PC-9 (cell line): ENCODE measurements at regions not wholly inside any gene's neighbourhood (a gene's known extent, or its start where the extent isn't known, plus 50 kb on each side); places are given as distances from the start of the nearest gene placed in this dataset.

Source experiments
- BruUV-seq: library from RNA; stranded (reverse); fragments of 400-500 nt; replicated peaks from 2 replicates; lab custom pipeline; 2021; lab: Mats Ljungman, UMichigan
- CTCF ChIA-PET: fragments of 300-600 bp; sonication (Branson Sonifier 250); formaldehyde crosslinking; loops from one replicate; lab custom pipeline; 2022; ENCODE audit warnings: antibody characterized with exemption; lab: Charles Lee
- POLR2A ChIA-PET: fragments of 300-600 bp; sonication (Branson Sonifier 250); formaldehyde crosslinking; loops from one replicate; lab custom pipeline; 2022; ENCODE audit warnings: antibody characterized with exemption; ENCODE audit not compliant: unreplicated experiment; lab: Charles Lee
- DNase-seq, 2 experiments: peaks; one replicate each; pipeline versions ENCODE4 v3.0.0 to v3.0.0-alpha.2; 2015 to 2022; ENCODE audit warnings: mixed read lengths in 1 of 2
- H2AFZ ChIP-seq: fragments of 200-600 bp; sonication (generic); 2 replicates; pipeline ENCODE4 v1.8.1; 2017; ENCODE audit warnings: antibody characterized with exemption
- H3F3A ChIP-seq: fragments of 200-600 bp; sonication (generic); 2 replicates; pipeline ENCODE4 v1.8.1; 2017; ENCODE audit warnings: antibody characterized with exemption, mild to moderate bottlenecking, low read depth; ENCODE audit not compliant: insufficient read depth
- H3K27ac ChIP-seq: fragments of 200-600 bp; sonication (generic); 2 replicates; pipeline ENCODE4 v1.6.1; 2016; ENCODE audit warnings: mixed run types
- H3K27me3 ChIP-seq: fragments of 200-600 bp; sonication (generic); 2 replicates; pipeline ENCODE4 v1.6.1; 2016; ENCODE audit warnings: low read depth, mixed run types; ENCODE audit not compliant: insufficient read depth
- H3K36me3 ChIP-seq: fragments of 200-600 bp; sonication (generic); 2 replicates; pipeline ENCODE4 v1.6.1; 2016; ENCODE audit warnings: low read depth, mixed run types
- H3K4me1 ChIP-seq: fragments of 200-600 bp; sonication (generic); replicated peaks from 2 replicates; pipeline ENCODE4 v1.6.1; 2016; ENCODE audit warnings: mixed run types; ENCODE audit not compliant: insufficient read depth
- H3K4me2 ChIP-seq: fragments of 200-600 bp; sonication (generic); 2 replicates; pipeline ENCODE4 v1.6.1; 2017; ENCODE audit warnings: mixed run types
- H3K4me3 ChIP-seq: fragments of 200-600 bp; sonication (generic); 2 replicates; pipeline ENCODE4 v1.6.1; 2016; ENCODE audit warnings: mixed run types
- H3K79me2 ChIP-seq: fragments of 200-600 bp; sonication (generic); 2 replicates; pipeline ENCODE4 v1.6.1; 2017; ENCODE audit warnings: low read depth, mixed run types
- H3K9me2 ChIP-seq: fragments of 200-600 bp; sonication (generic); 2 replicates; pipeline ENCODE4 v1.8.1; 2017; ENCODE audit warnings: mild to moderate bottlenecking; ENCODE audit not compliant: insufficient read depth
- H3K9me3 ChIP-seq: fragments of 200-600 bp; sonication (generic); 2 replicates; pipeline ENCODE4 v1.8.1; 2016; ENCODE audit warnings: low read depth; ENCODE audit not compliant: insufficient read depth
- H4K20me1 ChIP-seq: fragments of 200-600 bp; sonication (generic); 2 replicates; pipeline ENCODE4 v1.8.1; 2017; ENCODE audit not compliant: insufficient read depth
- CTCF ChIP-seq: fragments of 200-600 bp; sonication (generic); conservative IDR thresholded peaks from 2 replicates; pipeline ENCODE4 v1.6.1; 2017; ENCODE audit warnings: mixed run types, antibody characterized with exemption, mild to moderate bottlenecking, moderate library complexity
- EZH2 ChIP-seq: fragments of 200-600 bp; sonication (generic); IDR thresholded peaks from 2 replicates; pipeline ENCODE4 v1.8.0; 2017; ENCODE audit warnings: antibody characterized with exemption, low read depth
- intact Hi-C: fragments of 100-400 bp; cut with micrococcal nuclease; formaldehyde crosslinking; loops from one replicate; pipeline ENCODE4 v1.10.0; 2022; ENCODE audit not compliant: unreplicated experiment

GRCh38 chr14:83170165-83170564 lies 1636.5 kb upstream of the SEL1L start:
- ChIA-PET CTCF (no interaction called here), POLR2A (no interaction called here)
- DNase-seq = no peak
- H3K36me3 ChIP-seq = no peaks in the 10 kb centered on the region
- no peaks in the 10 kb centered on the region for H3K27me3 ChIP-seq
- intact Hi-C loops = no loop called here
- no peak for TF ChIP-seq EZH2
- TF ChIP-seq CTCF = no peak
- H3K27ac ChIP-seq = no peak overlapping the region
- H3K79me2 ChIP-seq = no peaks in the 10 kb centered on the region
- H3K4me3 ChIP-seq = no peak overlapping the region
- no peaks in the 10 kb centered on the region for H3K4me1 ChIP-seq
- no peaks in the 10 kb centered on the region; the same call in 1 of the 2 replicates for H3K9me3 ChIP-seq
- no peak overlapping the region for H2AFZ ChIP-seq
- BruUV-seq = no TSS peak
- H3K9me2 ChIP-seq = no peaks in the 10 kb centered on the region
- H4K20me1 ChIP-seq = no peaks in the 10 kb centered on the region
- no peaks in the 10 kb centered on the region for H3F3A ChIP-seq
- no peak overlapping the region for H3K4me2 ChIP-seq

- Histone ChIP-seq H3K27ac (no peak overlapping the region), H3K4me3 (no peak overlapping the region), H3F3A (no peaks in the 10 kb centered on the region), H2AFZ (no peak overlapping the region), H3K9me3 (no peaks in the 10 kb centered on the region; the same call in 1 of the 2 replicates), H3K36me3 (no peaks in the 10 kb centered on the region), H3K4me1 (no peaks in the 10 kb centered on the region), H3K79me2 (no peaks in the 10 kb centered on the region), H4K20me1 (no peaks in the 10 kb centered on the region), H3K4me2 (no peak overlapping the region), H3K27me3 (no peaks in the 10 kb centered on the region), H3K9me2 (no peaks in the 10 kb centered on the region)
- no peak for DNase-seq
- TF ChIP-seq EZH2 (no peak), CTCF (no peak)
- intact Hi-C loops = no loop called here
- ChIA-PET CTCF (no interaction called here), POLR2A (no interaction called here)
- BruUV-seq = no TSS peak
Measured at GRCh38 chr14:83171761-83172160, 1638.1 kb upstream of the SEL1L start.

GRCh38 chr14:83172363-83172762 lies 1638.7 kb upstream of the SEL1L start:
- no peaks in the 10 kb centered on the region for H3K36me3 ChIP-seq
- BruUV-seq = no TSS peak
- no peaks in the 10 kb centered on the region for H3K9me3 ChIP-seq
- H3K79me2 ChIP-seq = no peaks in the 10 kb centered on the region
- no peak overlapping the region for H3K27ac ChIP-seq
- TF ChIP-seq CTCF = no peak
- no peak for TF ChIP-seq EZH2
- no peak overlapping the region for H3K4me3 ChIP-seq
- H4K20me1 ChIP-seq = no peaks in the 10 kb centered on the region
- no peaks in the 10 kb centered on the region for H3F3A ChIP-seq
- no peak for DNase-seq
- no peaks in the 10 kb centered on the region for H3K4me1 ChIP-seq
- ChIA-PET POLR2A (no interaction called here), CTCF (no interaction called here)
- no peak overlapping the region for H2AFZ ChIP-seq
- no peaks in the 10 kb centered on the region for H3K9me2 ChIP-seq
- no peak overlapping the region for H3K4me2 ChIP-seq
- intact Hi-C loops = no loop called here
- no peaks in the 10 kb centered on the region for H3K27me3 ChIP-seq
